Stimulated activated CD8-positive, alpha-beta memory T cell treated with anti-CD3 and anti-CD28 coated beads, Interleukin-2, amount 100 ng/mL, for 1 hour (primary cell): ENCODE measurements at regions not wholly inside any gene's neighbourhood (a gene's known extent, or its start where the extent isn't known, plus 50 kb on each side); places are given as distances from the start of the nearest gene placed in this dataset.

Experiments used
- DNase-seq, 2 donors: peaks; one replicate each; pipeline ENCODE4 v3.0.0-alpha.2; 2020; ENCODE audit warnings: low read depth in 2 of 2

GRCh38 chr2:81976998-81977397 is 1672.4 kb upstream of the LRRTM1 start:
- DNase-seq = no peak

GRCh38 chr2:81974216-81974615 is 1669.7 kb upstream of the LRRTM1 start:
- DNase-seq = no peak

GRCh38 chr2:81942876-81943275 is 1638.3 kb upstream of the LRRTM1 start:
- DNase-seq = no peak

GRCh38 chr2:81942136-81942680 is 1637.7 kb upstream of the LRRTM1 start:
- no peak for DNase-seq

- no peak for DNase-seq
These were observed 1635.9 kb upstream of the LRRTM1 start for GRCh38 chr2:81940266-81940955.

GRCh38 chr2:81937944-81938343 is 1633.4 kb upstream of the LRRTM1 start:
- DNase-seq = no peak

GRCh38 chr2:81903534-81903933 is 1599.0 kb upstream of the LRRTM1 start:
- no peak for DNase-seq

- DNase-seq = no peak
These were observed 1596.5 kb upstream of the LRRTM1 start for GRCh38 chr2:81901017-81901416.

GRCh38 chr2:81895620-81896250 is 1591.2 kb upstream of the LRRTM1 start:
- no peak for DNase-seq

- no peak for DNase-seq
These were observed 1590.0 kb upstream of the LRRTM1 start for GRCh38 chr2:81894451-81894990.

GRCh38 chr2:81876624-81877023 is 1572.1 kb upstream of the LRRTM1 start:
- DNase-seq = no peak

- no peak for DNase-seq
These were observed 1567.5 kb upstream of the LRRTM1 start for GRCh38 chr2:81872006-81872405.

GRCh38 chr2:81870119-81870518 is 1565.6 kb upstream of the LRRTM1 start:
- no peak for DNase-seq

- DNase-seq = no peak
These were observed 1554.4 kb upstream of the LRRTM1 start for GRCh38 chr2:81858998-81859397.

GRCh38 chr2:81853341-81853740 is 1548.8 kb upstream of the LRRTM1 start:
- no peak for DNase-seq

- no peak for DNase-seq
These were observed 1548.1 kb upstream of the LRRTM1 start for GRCh38 chr2:81852651-81853050.

GRCh38 chr2:81839780-81840179 is 1535.2 kb upstream of the LRRTM1 start:
- no peak for DNase-seq

- no peak for DNase-seq
These were observed 1530.9 kb upstream of the LRRTM1 start for GRCh38 chr2:81835321-81836000.

GRCh38 chr2:81786811-81787210 is 1482.3 kb upstream of the LRRTM1 start:
- DNase-seq = no peak

- no peak for DNase-seq
These were observed 1462.8 kb upstream of the LRRTM1 start for GRCh38 chr2:81767187-81767912.

- no peak for DNase-seq
These were observed 1443.0 kb upstream of the LRRTM1 start for GRCh38 chr2:81747481-81748070.
